GM18502 (cell line): ENCODE measurements at regions not wholly inside any gene's neighbourhood (a gene's known extent, or its start where the extent isn't known, plus 50 kb on each side); places are given as distances from the start of the nearest gene placed in this dataset.
"Not testable (repeated sequence)": the region's sequence is repeated elsewhere in the genome, so short reads cannot be mapped to it uniquely, and the experiment has no call there.

Experiments used
- ATAC-seq: cut with Tn5 transposase; IDR thresholded peaks from one replicate; pipeline ENCODE4 v1.9.1; 2021; ENCODE audit warnings: mild to moderate bottlenecking; ENCODE audit not compliant: unreplicated experiment, poor library complexity

DNA sequence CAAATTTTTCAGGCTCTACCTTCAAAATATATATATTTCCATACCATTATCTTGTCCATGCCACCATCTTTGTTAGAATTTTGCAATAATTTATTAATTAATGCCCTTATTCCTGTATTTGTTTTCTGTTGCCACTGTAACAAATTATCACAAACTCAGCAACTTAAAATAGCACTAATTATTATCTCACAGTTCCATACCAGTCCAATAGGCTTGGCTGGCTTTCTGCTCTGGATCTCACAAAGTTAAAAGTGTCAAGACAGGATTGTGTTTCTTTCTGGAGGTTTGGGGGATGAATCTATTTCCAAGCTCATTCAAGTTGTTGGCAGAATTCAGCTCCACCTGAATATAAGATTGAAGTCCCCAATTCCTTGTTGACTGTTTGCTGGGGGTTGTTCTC, 58.6 kb upstream of the SLC38A4 start:
- no peak for ATAC-seq

DNA sequence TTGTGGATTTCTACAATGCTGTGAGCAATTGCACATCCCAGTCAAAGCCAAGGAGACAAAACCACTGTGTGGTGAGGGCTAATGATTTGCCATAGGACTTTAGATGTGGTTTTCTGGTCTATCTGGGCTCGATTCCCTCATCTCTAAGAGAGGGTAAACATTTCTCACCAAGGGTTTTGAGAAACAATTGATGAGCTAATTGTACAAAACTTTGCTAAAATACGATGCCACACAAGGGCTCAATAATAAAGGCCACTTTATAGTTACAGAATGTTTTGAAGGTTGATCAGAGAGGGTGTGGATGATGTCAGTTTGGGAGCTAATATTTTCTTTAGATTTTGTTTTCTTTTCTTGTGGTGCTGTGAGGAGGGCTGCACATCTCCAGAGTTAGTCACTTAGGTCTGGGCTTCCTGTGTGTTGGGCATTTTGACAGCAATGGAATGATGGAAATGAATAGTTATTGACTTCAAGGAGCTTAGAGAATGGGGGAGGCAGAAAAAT, 60.8 kb upstream of the SLC38A4 start:
- ATAC-seq, result no peak

DNA sequence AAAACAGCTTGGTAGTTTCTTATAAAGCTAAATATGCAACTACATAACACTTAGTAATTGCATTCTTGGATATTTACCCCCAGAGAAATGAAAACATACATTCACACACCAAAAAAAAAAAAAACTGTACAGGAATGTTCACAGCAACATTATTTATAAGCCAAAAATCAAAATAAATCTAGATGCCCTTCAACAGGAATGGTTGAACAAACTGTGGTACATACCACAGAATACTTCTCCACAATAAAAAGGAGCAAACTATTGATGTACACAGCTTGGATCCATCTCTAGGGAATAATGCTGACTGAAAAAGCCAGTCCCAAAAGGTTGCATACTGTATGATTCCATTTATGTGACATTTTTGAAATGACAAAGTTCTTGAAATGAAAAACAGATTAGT, 62.1 kb upstream of the SLC38A4 start:
- ATAC-seq, result no peak

DNA sequence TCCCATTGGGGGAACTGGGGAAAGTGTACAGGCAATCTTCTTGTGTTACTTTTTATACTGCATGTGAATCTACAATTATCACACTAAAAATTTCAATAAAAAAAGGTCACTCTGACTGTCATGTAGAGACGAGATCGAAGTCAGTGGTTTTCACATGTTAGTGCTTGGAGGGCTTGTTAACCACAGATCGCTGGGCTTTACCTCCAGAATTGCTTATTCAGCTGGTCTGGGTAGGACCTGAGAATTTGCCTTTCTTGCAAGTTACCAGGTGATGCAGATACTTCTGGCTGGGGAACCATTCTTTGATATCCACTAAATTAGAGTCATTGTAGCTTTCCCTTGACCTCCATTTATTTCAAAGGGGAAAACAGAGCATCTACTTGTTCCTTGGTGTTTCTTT, 62.8 kb upstream of the SLC38A4 start:
- no peak for ATAC-seq

DNA sequence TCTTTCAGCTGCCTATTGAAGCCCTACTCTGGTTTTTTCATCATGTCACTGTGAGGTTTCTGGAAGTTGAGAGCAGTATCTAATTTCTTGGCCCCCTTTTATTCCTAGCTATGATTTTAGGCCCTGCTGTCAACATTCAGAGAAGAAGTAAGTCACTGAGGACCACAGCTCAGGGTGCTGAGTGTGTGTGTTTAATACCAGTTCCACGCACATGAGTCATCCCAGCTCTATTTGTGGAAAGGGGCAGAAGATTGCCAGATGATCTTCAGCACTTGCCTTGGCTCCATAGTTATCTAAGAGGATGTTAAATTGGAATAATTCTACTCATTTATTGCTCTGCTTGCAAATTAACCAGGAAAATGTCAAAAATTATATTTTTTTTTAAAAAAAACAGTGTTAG, 65.5 kb upstream of the SLC38A4 start:
- ATAC-seq, result no peak

DNA sequence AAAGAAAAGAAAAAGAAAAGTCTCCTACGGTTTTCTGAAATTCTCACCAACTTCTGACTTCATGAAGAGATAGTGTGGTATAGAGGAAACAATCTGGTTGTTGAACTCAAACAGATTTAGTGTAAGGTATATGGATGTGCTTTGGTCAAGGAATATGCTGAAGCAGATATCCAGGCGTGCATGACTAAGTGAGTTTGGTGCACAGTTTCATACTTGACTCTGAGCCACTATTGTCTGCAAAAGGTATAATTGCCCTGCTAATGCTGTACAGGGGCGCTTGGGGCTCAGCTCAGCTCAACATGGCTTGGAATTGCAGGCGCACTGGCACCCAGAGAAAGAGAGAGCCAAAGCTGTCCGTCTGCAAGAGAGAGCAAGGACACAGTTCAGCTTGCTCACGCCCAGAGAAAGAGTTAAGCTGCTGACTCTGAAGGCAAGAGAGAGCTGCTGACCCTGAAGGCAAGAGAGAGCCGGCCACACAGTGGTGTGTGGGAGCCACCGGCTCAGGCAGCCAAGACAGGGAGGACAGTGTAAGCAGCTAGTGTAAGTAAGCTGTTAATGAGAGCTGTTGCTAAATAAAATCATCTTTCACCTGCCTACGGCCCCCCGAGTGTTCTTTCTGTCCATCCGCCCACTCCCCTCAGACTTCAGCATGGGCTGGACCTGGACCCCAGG, 66.4 kb upstream of the SLC38A4 start:
- no peak for ATAC-seq

DNA sequence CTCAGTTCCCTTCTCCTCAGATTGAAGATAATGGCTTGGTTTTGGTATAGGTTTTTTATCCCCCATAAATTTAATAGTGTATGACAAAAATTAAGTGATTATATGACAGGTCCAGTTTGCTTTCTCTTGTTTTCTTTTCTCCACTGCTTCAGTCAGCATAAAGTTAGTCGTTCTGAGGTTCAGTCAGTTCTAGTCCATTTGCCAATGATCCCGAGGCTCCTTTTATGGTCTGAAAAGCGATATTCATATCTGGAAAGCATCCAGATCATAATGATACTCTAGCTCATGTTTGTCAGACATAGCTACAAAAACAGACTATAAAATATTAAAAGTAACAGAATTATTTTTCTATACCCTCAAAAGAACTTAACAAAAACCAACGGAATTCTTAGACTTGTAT, 67.1 kb upstream of the SLC38A4 start:
- no peak for ATAC-seq

DNA sequence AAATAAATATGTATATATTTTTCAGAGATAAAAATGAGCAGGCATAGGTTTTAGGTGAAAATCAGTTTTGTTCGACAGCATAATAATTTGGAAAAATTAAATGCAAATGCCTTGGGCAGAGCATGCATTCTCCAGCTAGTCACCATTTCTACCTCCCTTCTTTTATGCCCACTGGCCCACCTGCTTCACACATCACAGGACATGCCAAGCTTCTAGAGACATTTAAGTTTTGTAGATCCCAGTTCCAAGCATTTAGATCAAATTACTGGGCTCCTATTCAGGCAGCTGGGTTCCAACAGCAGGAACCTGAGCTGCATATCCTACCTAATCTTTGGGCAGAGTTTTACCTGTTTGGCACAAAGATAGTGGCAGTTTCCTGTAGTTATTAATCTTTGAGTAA, 67.6 kb upstream of the SLC38A4 start:
- ATAC-seq, result no peak

DNA sequence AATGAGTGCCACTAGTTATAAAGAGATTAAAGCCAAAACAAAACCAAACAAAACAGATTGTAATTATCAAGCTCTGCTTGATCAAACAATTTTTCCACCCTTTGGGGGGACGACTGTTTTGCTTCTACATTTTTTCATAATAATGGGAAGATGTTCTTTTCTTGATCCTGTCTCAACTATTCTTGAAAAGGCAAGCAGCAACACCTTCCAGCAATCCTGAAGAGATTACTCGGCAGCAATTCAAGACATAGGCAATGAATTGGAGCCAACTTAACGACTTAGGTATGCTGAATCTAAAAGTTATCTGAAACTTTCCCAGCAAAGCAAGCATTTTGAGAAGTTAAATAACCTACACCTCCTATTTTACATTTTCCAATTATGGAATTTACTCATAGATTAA, 69.9 kb upstream of the SLC38A4 start:
- no peak for ATAC-seq

DNA sequence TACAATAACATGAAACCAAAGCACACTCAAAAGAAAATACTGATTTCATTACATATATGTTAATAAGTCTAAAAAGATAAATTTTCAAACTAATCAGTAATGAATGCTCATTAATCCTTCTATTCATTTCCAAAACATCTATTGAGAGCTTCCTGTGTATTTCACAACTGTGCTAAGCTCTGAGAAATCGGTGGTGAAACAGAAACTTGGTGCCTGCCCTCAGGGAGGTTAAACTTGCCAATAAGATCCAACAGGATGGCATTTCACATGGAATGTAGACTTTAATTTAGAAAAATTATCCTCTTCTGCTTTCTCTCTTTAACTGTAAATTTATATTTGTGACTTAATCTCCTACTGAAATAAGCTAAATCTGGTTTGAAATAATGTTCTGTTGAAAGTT, 70.9 kb upstream of the SLC38A4 start:
- no peak for ATAC-seq

DNA sequence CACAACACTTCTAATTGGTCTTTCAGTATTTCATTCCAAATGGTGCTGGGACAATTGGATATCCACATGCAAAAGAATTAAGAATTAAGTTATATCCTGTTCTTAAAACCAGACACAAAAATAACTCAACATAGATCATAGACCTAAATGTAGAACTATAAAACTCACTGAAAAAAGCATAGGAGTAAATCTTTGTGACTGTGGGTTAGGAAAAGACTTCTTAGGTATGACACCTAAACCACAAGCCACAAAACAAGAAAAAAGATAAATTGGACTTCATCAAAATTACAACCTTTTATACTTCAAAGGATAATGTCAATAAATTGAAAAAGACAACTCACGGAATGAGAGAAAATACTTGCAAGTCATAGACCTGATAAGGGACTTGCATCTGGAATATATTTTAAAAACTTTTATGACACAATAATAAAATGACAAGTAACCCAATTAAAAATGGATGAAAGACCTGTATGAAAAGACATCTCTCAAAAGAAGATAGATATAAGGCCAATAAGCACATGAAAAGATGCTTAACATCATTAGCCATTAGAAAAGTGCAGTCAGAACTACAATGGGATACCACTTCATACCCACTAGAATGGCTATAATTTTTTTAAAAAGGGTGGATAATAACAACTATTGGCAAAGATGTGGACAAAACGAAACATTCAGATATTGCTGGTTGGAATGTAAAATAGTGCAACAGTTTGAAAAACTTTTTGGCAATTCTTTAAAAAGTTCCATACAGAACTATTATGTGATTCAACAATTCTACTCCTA, 72.5 kb upstream of the SLC38A4 start:
- no peak for ATAC-seq

DNA sequence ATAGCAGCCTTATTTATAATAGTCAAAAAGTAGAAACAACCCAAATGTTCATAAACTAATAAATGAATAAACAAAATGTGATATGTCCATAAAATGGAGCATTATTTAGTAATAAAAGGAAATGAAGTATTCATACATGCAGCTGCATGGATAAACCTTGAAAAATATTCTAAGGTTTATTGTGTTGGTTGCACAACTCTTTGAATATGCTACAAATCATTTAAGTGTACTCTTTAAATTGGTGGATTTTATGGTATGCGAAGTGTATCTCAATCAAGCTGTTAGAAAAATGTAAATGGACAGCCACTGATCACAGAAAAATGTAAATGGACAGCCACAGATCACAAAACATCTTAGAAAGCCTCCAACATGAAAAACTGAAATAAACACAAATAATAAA, 73.2 kb upstream of the SLC38A4 start:
- ATAC-seq, result no peak

DNA sequence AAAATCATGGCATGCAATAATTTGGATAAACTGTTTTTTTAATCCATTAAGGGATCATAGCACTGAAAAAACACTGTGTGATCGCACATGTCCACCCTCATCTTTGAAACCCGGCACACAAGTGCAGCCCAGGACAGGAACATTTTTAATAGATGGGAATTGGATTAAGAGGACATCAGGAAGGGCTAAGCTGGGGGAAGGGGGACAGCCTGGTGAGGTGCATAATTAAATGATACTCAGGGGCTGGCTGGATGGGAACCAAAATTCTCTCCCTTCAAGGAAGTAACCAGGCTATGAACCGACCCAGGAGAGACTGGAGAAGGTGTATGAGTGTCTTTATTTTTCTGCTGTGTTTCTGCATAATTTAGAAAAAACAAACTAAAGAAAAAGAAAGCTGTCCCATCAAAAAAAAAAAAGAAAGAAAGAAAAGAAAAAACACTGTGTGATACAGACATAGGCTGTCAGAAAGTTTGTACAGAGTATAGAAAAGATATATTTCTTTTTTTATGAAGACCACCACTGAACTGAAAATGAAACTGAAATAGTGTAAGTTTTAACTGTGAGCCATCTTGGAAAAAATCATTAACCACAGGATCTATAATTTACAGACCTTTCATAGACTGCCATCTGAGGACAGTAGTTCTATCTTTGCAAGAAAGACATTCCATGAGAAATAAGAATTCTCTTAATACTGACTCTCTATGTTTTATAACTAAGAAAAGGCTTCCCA, 75.1 kb upstream of the SLC38A4 start:
- ATAC-seq, result no peak

DNA sequence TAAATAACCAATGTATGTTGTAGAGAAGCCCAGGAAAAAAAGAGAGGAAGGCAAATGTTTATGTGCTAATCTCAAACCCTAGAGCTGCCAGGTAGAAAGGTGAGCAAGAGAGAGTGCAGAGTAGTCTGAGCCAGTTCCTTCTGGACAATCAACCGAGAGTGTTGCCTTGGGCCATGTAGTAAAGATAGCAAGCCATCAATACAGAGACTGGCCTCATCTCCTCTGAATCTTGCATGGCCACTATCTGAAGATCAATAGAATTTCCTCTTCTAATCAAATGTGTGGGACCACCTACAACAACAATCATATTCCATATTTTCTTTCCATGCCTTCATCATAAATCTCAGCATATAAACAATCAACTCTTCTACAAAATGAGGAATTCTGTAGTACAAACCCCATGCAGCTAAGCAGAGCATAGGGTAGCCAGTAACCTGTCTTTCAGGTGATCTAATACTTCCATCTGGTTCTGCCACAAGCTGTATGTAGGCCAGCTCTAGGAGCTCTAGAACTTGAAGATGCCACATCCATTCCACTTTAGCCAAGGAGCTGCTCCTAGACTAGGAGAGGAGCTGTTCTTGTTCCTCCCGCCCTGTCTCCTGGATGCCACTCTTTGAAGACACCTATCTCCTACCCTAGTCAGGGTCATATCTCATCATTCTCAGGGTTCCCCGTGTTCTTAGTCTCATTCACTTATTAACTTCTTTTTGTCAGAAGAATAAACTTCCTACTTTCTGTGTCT, 75.8 kb upstream of the SLC38A4 start:
- ATAC-seq, result no peak

DNA sequence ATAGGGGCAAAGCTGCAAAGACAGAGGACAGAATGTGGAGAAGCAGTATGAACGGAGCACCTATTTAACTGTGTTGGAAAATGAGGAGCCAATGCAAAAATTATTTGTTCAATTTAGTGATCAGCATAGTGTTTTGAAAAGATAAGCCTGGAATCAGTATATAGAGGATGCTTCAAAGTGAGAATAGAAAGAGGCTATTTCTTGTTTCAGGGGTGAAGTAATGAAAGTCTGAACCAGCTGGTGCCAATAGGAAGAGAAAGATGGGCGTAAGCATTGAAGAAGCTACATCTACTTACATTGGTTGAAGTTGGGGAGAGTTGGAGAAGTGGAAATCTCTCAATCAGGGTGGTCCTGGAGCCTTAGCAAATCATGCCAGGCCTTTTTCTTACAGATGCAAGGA, 77.3 kb upstream of the SLC38A4 start:
- no peak for ATAC-seq

DNA sequence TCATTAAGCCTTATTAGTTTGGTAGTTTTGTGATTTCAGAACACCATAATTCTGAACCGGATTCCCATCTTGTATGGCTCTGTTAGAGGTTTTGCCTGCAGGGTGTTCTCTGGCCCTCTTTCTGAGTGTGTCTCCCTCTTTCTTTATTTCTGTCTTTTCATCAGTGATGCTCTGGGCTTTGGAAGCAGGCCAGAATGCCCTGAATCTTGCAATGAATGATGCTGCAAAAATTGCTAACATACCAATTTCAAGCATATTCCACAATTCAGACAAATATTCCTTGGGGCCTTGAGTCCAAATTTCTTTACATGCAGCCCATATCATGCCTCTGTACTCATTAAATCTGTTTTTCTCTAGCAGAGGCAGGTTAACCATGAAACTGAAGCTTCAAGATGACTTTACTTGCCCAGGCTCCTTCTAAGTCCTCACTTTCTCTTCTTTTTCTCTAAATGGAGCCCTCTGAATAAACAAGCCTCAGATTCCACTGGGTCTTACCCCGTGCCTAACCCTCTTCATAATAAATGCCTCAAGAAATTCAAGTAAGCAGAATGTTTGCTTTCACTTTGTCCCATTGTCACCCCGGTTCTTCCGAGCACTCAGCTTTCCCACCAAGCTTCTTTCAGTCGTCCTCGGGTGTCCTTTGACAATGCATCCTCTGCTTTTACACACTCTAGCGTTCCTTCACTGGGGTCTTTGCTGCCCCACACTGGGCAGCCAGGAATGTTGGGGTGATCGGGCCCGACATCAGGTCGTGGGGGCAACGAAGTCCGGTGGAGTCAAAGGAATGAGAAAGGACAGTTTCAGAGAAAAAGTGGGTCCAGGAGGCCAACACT, 78.8 kb upstream of the SLC38A4 start:
- no peak for ATAC-seq

DNA sequence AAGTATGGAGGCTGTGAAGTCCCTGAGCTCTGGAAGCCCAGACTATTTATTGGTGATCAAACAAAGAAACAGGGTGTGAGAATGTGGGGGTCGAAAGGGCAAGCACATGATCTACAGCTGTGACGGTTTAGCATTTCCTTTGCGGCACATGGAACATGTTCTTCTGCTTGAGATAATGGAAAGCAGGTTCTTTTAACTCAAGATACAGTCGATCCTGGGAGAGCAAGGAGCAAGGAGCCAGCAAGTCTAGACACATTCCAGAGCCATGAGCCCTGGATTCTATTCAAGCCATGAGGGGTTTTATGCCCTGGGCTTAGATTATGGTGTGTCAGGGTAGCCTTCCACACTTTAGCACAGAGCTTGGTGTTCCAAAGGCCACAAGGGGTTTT, 79.4 kb upstream of the SLC38A4 start:
- ATAC-seq, result not testable (repeated sequence)

DNA sequence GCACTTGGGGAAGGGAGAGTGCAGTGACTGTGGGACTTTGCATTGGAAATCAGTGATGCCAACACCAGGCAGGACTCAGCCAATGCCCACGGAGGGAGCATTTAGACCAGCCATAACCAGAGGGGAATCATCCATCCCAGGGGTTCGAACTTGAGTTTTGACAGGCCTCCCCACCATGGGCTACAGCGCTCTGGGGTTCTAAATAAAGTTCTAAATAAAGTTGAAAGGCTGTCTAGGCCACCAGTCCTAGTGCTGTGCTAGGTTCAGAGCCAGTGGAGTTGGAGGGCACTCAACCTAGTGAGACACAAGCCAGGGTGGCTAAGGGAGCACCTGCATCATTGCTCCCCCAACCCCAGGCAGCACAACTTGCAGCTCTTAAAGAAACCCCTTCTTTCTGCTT, 82.0 kb upstream of the SLC38A4 start:
- no peak for ATAC-seq

DNA sequence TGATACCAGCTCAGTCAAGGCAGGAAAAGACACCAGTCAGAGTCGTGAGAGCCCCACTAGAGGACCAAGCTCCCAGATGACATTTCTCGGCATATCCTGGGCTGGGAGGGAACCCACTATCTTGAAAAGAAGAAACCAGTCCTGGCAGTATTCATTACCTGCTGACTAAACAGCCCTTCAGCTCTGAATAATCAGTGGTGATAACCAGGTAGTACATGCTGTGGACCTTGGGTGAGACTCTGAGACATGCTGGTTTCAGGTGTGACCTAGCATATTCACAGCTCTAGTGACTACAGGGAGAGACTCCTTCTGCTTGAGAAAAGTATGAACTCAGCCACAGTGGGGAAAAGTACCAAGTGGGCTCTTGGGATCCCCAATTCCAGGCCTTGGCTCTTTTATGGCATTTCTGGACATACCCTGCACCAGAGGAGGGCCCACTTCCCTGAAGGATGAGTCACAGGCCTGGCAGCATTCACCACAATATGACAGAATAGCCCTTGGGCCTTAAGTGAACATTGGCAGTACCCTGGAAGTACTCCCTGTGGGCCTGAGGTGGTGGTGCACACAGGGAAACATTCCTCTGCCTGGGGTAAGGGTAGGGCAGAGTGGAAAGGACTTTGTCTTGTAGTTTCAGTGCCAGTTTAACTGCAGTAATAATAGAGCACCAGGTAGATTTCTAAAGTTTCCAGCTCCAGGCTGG, 82.6 kb upstream of the SLC38A4 start:
- no peak for ATAC-seq
